HEK293T (cell line): ENCODE measurements at regions not wholly inside any gene's neighbourhood (a gene's known extent, or its start where the extent isn't known, plus 50 kb on each side); places are given as distances from the start of the nearest gene placed in this dataset.

Source experiments
- CTCF ChIA-PET: fragments of 350-600 bp; formaldehyde crosslinking; extraction: SDS; loops from one replicate; lab custom pipeline; 2021; ENCODE audit warnings: antibody characterized with exemption, inconsistent platforms; lab: Yijun Ruan, JAX
- POLR2A ChIA-PET: fragments of 350-600 bp; formaldehyde crosslinking; extraction: SDS; loops from one replicate; lab custom pipeline; 2020; ENCODE audit warnings: antibody characterized with exemption, inconsistent platforms; lab: Yijun Ruan, JAX
- DNase-seq: peaks from one replicate; pipeline ENCODE4 v3.0.0; 2012; ENCODE audit warnings: mixed read lengths; ENCODE audit errors: extremely low spot score
- ARNT ChIP-seq: fragments of 450-650 bp; IDR thresholded peaks from 2 replicates; pipeline ENCODE4 v1.6.1; 2017; ENCODE audit warnings: mild to moderate bottlenecking
- BHLHE40 ChIP-seq: fragments of 450-650 bp; IDR thresholded peaks from 2 replicates; pipeline ENCODE4 v1.6.1; 2016; ENCODE audit warnings: mild to moderate bottlenecking, moderate library complexity, borderline replicate concordance
- CTBP1 ChIP-seq: fragments of 450-650 bp; IDR thresholded peaks from 2 replicates; pipeline ENCODE4 v1.6.1; 2016; ENCODE audit warnings: borderline replicate concordance
- ELF4 ChIP-seq: fragments of 450-650 bp; IDR thresholded peaks from 2 replicates; pipeline ENCODE4 v1.6.1; 2017; ENCODE audit warnings: antibody characterized with exemption
- FOXA1 ChIP-seq: fragments of 450-650 bp; IDR thresholded peaks from 2 replicates; pipeline ENCODE4 v1.6.1; 2016; ENCODE audit warnings: mild to moderate bottlenecking
- FOXK2 ChIP-seq: fragments of 450-650 bp; IDR thresholded peaks from 2 replicates; pipeline ENCODE4 v1.6.1; 2016; ENCODE audit warnings: mild to moderate bottlenecking
- FOXM1 ChIP-seq: fragments of 450-650 bp; IDR thresholded peaks from 2 replicates; pipeline ENCODE4 v1.6.1; 2017; ENCODE audit warnings: mild to moderate bottlenecking, borderline replicate concordance
- HDGF ChIP-seq: fragments of 450-650 bp; IDR thresholded peaks from 2 replicates; pipeline ENCODE4 v1.6.1; 2017; ENCODE audit warnings: antibody characterized with exemption, borderline replicate concordance
- L3MBTL2 ChIP-seq: fragments of 450-650 bp; conservative IDR thresholded peaks from 2 replicates; pipeline ENCODE4 v1.6.1; 2016; ENCODE audit warnings: mild to moderate bottlenecking
- LEF1 ChIP-seq: fragments of 450-650 bp; IDR thresholded peaks from 2 replicates; pipeline ENCODE4 v1.6.1; 2017; ENCODE audit warnings: mild to moderate bottlenecking, borderline replicate concordance
- NFRKB ChIP-seq: fragments of 450-650 bp; IDR thresholded peaks from 2 replicates; pipeline ENCODE4 v1.6.1; 2016; ENCODE audit warnings: mild to moderate bottlenecking, moderate library complexity
- PKNOX1 ChIP-seq: fragments of 450-650 bp; IDR thresholded peaks from 2 replicates; pipeline ENCODE4 v1.6.1; 2016
- SP1 ChIP-seq: fragments of 450-650 bp; IDR thresholded peaks from 2 replicates; pipeline ENCODE4 v1.6.1; 2017
- SUZ12 ChIP-seq: fragments of 450-650 bp; IDR thresholded peaks from 2 replicates; pipeline ENCODE4 v1.6.1; 2016; ENCODE audit warnings: mild to moderate bottlenecking
- TARDBP ChIP-seq: fragments of 450-650 bp; IDR thresholded peaks from 2 replicates; pipeline ENCODE4 v1.6.1; 2016
- ZNF384 ChIP-seq: fragments of 450-650 bp; IDR thresholded peaks from 2 replicates; pipeline ENCODE4 v1.6.1; 2016

GRCh38 chr6:140604786-140605185 is 1230.3 kb upstream of the CITED2 start:
- CTCF ChIA-PET: interaction anchor here (0.7 kb wide), 1 partner anchor 1483 kb away, joined by 3 read pairs; no protein-coding TSS in a partner anchor
- no peak for DNase-seq

DNA sequence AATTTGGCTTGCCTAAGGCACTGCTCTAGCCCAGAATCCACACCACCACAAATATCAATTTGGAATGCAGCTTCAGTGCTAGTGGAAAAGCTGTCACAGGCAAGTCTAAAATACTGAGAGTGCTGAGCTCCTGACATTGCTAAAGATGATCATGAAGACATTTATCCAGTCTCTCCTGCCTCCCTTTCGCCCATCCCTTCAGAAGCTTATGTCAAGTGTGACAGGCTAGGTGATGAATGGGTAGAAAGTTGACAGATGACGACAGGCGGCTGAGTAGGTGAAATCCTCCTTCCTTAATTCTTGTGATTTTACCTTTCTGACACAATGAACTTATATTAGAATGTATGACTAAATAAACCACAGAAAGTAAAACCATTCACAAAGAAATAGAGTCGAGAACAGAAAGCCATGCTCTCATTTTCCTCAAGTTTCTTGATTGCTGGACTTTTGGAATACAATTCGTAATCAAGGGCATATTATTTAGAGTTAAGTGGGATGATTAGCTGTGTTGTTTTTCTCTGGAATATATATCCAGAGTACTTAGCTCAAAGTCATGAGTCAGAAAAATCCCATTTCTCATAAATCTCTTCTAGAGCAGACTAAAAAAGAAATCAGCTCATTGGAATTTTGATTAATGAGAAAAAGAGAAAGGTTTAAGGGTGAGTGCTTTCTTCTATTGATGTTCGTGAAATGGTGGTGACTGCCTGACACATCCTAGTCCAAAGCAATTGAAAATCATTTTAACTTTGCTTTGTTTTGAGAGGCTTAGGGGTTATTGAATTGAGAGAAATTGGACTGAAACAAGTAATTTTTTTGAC is 1228.2 kb upstream of the CITED2 start:
- TF ChIP-seq ELF4 (no peak), TARDBP (no peak), PKNOX1 (no peak), BHLHE40 (no peak), FOXM1 (no peak), LEF1 (no peak), SP1 (no peak), FOXA1 (no peak), NFRKB (no peak), HDGF (no peak), ARNT (no peak), FOXK2 (no peak), SUZ12 (no peak), CTBP1 (no peak), L3MBTL2 (no peak), ZNF384 (no peak)
- DNase-seq: no peak
- ChIA-PET CTCF (no interaction called here), POLR2A (no interaction called here)

More at GRCh38 chr6:140604786-140605185, 1230.3 kb upstream of the CITED2 start:
- TF ChIP-seq SUZ12 (no peak), FOXA1 (no peak), FOXK2 (no peak), HDGF (no peak), LEF1 (no peak), CTBP1 (no peak), ARNT (no peak), NFRKB (no peak), FOXM1 (no peak), L3MBTL2 (no peak), SP1 (no peak)
- POLR2A ChIA-PET: no interaction called here

DNA sequence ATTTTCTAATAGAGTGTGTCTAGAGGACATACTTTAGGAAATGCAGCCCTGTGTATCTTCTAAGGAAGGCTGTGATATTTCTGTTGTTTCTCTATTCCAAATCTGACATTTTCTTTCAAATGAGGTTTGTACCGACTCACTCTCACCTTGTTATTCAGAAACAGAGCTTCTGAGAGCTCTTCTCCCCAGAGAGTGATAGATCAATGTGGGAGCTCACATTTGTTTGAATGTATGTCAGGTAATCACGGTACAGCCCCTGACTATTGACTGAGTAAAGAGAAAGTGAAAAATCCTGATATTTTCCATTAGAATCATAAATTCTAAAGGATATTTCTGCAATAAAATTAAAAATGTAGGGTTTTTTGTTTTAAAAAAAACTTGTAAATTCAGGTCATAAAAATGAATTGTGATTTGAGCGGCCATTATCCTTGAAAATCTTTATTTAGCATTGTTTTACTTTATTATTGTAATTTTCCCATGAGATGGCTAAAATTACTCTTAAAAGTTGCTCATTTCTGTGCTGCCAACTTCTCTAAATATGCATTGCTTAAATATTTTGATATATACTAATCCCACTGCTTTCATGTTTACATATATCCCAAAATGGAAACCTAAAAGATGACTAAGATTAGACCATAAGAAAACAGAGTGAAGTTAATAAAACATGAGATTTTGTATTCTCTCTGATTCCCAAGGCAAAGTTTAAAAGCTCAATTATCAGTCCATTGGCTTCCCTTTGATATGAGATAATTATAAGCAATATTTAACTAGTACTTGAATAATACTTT is 1226.8 kb upstream of the CITED2 start:
- no peak for TF ChIP-seq HDGF
- ChIA-PET CTCF (no interaction called here), POLR2A (no interaction called here)
- no peak for DNase-seq

- CTCF ChIA-PET: no interaction called here
- POLR2A ChIA-PET: no interaction called here
- TF ChIP-seq LEF1 (no peak), FOXA1 (no peak)
- no peak for DNase-seq
Measured at GRCh38 chr6:140599916-140600315, 1225.5 kb upstream of the CITED2 start.

- ChIA-PET CTCF (no interaction called here), POLR2A (no interaction called here)
- no peak for TF ChIP-seq ZNF384
- no peak for TF ChIP-seq NFRKB
- TF ChIP-seq ELF4: no peak
- no peak for TF ChIP-seq HDGF
- no peak for TF ChIP-seq TARDBP
- TF ChIP-seq FOXM1: no peak
- no peak for TF ChIP-seq L3MBTL2
- TF ChIP-seq CTBP1: no peak
- TF ChIP-seq FOXK2: no peak
- no peak for TF ChIP-seq SUZ12
- TF ChIP-seq FOXA1: no peak
- TF ChIP-seq ARNT: no peak
- TF ChIP-seq LEF1: no peak
- no peak for TF ChIP-seq PKNOX1
- TF ChIP-seq BHLHE40: no peak
- DNase-seq: no peak
Measured at GRCh38 chr6:140597181-140597580, 1222.7 kb upstream of the CITED2 start.

DNA sequence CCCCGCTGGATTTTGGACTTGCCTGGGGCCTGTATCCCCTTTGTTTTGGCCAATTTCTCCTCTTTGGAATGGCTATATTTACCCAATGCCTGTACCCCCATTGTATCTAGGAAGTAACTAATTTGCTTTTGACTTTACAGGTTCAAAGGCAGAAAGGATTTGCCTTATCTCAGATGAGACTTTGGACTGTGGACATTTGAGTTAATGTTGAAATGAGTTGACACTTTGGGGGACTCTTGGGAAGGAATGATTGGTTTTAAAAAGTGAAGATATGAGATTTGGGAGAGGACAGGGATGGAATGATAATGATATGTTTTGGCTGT is 1220.3 kb upstream of the CITED2 start:
- CTCF ChIA-PET: no interaction called here
- no peak for DNase-seq
- POLR2A ChIA-PET: no interaction called here
- TF ChIP-seq TARDBP (no peak), SP1 (no peak), PKNOX1 (no peak), LEF1 (no peak), HDGF (no peak), SUZ12 (no peak), NFRKB (no peak), ZNF384 (no peak), FOXA1 (no peak), L3MBTL2 (no peak), FOXM1 (no peak), ELF4 (no peak), FOXK2 (no peak), CTBP1 (no peak), BHLHE40 (no peak), ARNT (no peak)
